AG04450 (cell line): ENCODE measurements at regions not wholly inside any gene's neighbourhood (a gene's known extent, or its start where the extent isn't known, plus 50 kb on each side); places are given as distances from the start of the nearest gene placed in this dataset.
"Not testable (repeated sequence)": the region's sequence is repeated elsewhere in the genome, so short reads cannot be mapped to it uniquely, and the experiment has no call there.

Experiments used
- CTCF ChIA-PET: fragments of 300-600, 350-600 bp; formaldehyde crosslinking; extraction: SDS; loops from one replicate; lab custom pipeline; 2022; ENCODE audit warnings: antibody characterized with exemption, inconsistent platforms; lab: Charles Lee
- POLR2A ChIA-PET: fragments of 350-600 bp; formaldehyde crosslinking; extraction: SDS; loops from one replicate; lab custom pipeline; 2021; ENCODE audit warnings: antibody characterized with exemption, inconsistent platforms; lab: Yijun Ruan, JAX
- DNase-seq: peaks from one replicate; pipeline ENCODE4 v3.0.0-alpha.2; 2011; ENCODE audit warnings: low read depth, low spot score
- H3K27ac ChIP-seq: one replicate; pipeline ENCODE4 v1.5.1; 2012; ENCODE audit warnings: low read depth, low read length, control low read depth
- H3K27me3 ChIP-seq: one replicate; pipeline ENCODE4 v1.6.0; 2012; ENCODE audit warnings: low read length; ENCODE audit not compliant: control insufficient read depth, insufficient read depth
- H3K4me3 ChIP-seq: 2 replicates; pipeline ENCODE4 v1.5.1; 2011; ENCODE audit warnings: mild to moderate bottlenecking, low read depth, low read length, control low read depth
- H3K9me3 ChIP-seq: 2 replicates; pipeline ENCODE4 v1.5.1; 2012; ENCODE audit warnings: low read length; ENCODE audit not compliant: control insufficient read depth, insufficient read depth
- TF ChIP-seq, protein P1 (sequence below): IDR thresholded peaks from 2 replicates; pipeline ENCODE4 v1.5.1; 2011; ENCODE audit warnings: low read depth, low read length, control low read depth, inconsistent platforms

- POLR2A ChIA-PET: no interaction called here
- CTCF ChIA-PET: no interaction called here
- Histone ChIP-seq H3K4me3 (no peak overlapping the region), H3K27me3 (no peaks in the 10 kb centered on the region), H3K27ac (no peak overlapping the region), H3K9me3 (no peaks in the 10 kb centered on the region)
- TF ChIP-seq, protein P1, sequence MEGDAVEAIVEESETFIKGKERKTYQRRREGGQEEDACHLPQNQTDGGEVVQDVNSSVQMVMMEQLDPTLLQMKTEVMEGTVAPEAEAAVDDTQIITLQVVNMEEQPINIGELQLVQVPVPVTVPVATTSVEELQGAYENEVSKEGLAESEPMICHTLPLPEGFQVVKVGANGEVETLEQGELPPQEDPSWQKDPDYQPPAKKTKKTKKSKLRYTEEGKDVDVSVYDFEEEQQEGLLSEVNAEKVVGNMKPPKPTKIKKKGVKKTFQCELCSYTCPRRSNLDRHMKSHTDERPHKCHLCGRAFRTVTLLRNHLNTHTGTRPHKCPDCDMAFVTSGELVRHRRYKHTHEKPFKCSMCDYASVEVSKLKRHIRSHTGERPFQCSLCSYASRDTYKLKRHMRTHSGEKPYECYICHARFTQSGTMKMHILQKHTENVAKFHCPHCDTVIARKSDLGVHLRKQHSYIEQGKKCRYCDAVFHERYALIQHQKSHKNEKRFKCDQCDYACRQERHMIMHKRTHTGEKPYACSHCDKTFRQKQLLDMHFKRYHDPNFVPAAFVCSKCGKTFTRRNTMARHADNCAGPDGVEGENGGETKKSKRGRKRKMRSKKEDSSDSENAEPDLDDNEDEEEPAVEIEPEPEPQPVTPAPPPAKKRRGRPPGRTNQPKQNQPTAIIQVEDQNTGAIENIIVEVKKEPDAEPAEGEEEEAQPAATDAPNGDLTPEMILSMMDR: no peak
- no peak for DNase-seq
Measured at GRCh38 chr1:232123775-232124659, 497.4 kb downstream of the DISC1 start.

DNA sequence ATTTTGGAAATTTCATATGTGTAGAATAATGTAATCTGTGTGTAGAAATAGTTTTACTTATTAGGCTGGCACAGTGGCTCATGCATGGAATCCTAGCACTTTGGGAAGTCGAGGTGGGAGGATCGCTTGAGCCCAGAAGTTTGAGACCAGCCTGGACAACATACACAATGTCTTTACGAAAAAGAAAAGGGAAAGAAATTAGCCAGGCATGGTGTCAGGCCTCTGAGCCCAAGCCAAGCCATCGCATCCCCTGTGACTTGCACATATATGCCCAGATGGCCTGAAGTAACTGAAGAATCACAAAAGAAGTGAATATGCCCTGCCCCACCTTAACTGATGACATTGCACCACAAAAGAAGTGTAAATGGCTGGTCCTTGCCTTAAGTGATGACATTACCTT is 491.3 kb downstream of the DISC1 start:
- H3K9me3 ChIP-seq, H3K4me3 ChIP-seq, H3K27me3 ChIP-seq, POLR2A ChIA-PET, DNase-seq, H3K27ac ChIP-seq, CTCF ChIA-PET: not testable (repeated sequence)

DNA sequence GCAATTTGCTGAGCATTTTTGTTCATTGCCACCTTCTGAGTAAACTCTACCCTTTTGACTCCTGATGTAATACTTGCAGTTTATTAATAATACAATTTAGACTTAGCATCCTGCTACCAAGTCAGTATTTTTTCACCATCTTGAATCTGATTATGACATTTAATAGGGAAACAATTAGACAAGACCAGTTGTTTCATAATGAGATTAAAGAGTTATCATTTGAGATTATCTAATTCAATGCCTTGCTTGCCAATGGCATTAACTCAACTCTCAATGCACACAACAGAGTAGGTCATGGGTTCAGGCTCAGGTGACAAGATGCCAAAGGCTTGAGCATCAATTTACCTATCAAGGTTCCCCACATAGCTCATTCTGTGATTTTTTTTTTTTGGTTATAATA is 488.4 kb downstream of the DISC1 start:
- Histone ChIP-seq H3K27me3 (no peaks in the 10 kb centered on the region), H3K27ac (no peak overlapping the region), H3K9me3 (no peaks in the 10 kb centered on the region), H3K4me3 (no peak overlapping the region)
- ChIA-PET POLR2A (interaction anchor here (0.6 to 1.1 kb wide), 2 partner anchors 12 to 164 kb away, joined by 3 to 4 read pairs; no protein-coding TSS in a partner anchor), CTCF (interaction anchor here (0.6 kb wide), 1 partner anchor 11 kb away, joined by 3 read pairs; no protein-coding TSS in a partner anchor)
- DNase-seq: no peak
- TF ChIP-seq, protein P1: no peak

GRCh38 chr1:232112076-232112475 is 485.5 kb downstream of the DISC1 start:
- CTCF ChIA-PET: interaction anchor here (0.6 kb wide), 1 partner anchor 96 kb away, joined by 3 read pairs; no protein-coding TSS in a partner anchor

GRCh38 chr1:232111611-232112010 is 485.0 kb downstream of the DISC1 start:
- Histone ChIP-seq H3K4me3 (no peak overlapping the region), H3K27ac (no peak overlapping the region), H3K27me3 (no peaks in the 10 kb centered on the region), H3K9me3 (no peaks in the 10 kb centered on the region)
- ChIA-PET CTCF (no interaction called here), POLR2A (no interaction called here)
- no peak for DNase-seq
- TF ChIP-seq, protein P1: no peak

More at GRCh38 chr1:232112076-232112475, 485.5 kb downstream of the DISC1 start:
- no peaks in the 10 kb centered on the region for H3K9me3 ChIP-seq
- TF ChIP-seq, protein P1: no peak
- DNase-seq: no peak
- H3K4me3 ChIP-seq: no peak overlapping the region
- POLR2A ChIA-PET: no interaction called here
- no peak overlapping the region for H3K27ac ChIP-seq
- no peaks in the 10 kb centered on the region for H3K27me3 ChIP-seq
